H1 (cell line): ENCODE measurements at regions not wholly inside any gene's neighbourhood (a gene's known extent, or its start where the extent isn't known, plus 50 kb on each side); places are given as distances from the start of the nearest gene placed in this dataset.

Source experiments
- CEBPB ChIP-seq: IDR thresholded peaks from 2 replicates; pipeline ENCODE4 v1.6.1; 2012; ENCODE audit warnings: low read depth, low read length
- EP300 ChIP-seq, 2 experiments: IDR thresholded peaks; 1 replicate in 1 of 2; 2 replicates in 1 of 2; pipeline ENCODE4 v1.6.1; 2011 to 2012; ENCODE audit warnings: low read depth in 2 of 2, low read length in 2 of 2, mild to moderate bottlenecking in 2 of 2, borderline replicate concordance in 1 of 2, inconsistent platforms in 1 of 2, moderate library complexity in 1 of 2
- EZH2 ChIP-seq: fragments of 200-600 bp; sonication (generic); IDR thresholded peaks from 2 replicates; pipeline ENCODE4 v1.7.1; 2012; ENCODE audit warnings: low read depth, mild to moderate bottlenecking, moderate library complexity, low read length, inconsistent platforms; ENCODE audit not compliant: severe bottlenecking
- GABPA ChIP-seq: IDR thresholded peaks from 2 replicates; pipeline ENCODE4 v1.6.1; 2011; ENCODE audit warnings: mild to moderate bottlenecking, low read length, moderate library complexity, borderline replicate concordance; ENCODE audit not compliant: insufficient read depth
- GTF2F1 ChIP-seq: IDR thresholded peaks from 2 replicates; pipeline ENCODE4 v1.6.1; 2012; ENCODE audit warnings: low read depth, low read length, improper control_type of control experiment, borderline replicate concordance
- HDAC6 ChIP-seq: IDR thresholded peaks from one replicate; pipeline ENCODE4 v1.7.1; 2012; ENCODE audit warnings: low read depth, mild to moderate bottlenecking, inconsistent platforms, low read length, moderate library complexity
- MAFK ChIP-seq: IDR thresholded peaks from 2 replicates; pipeline ENCODE4 v1.6.1; 2012; ENCODE audit warnings: low read depth, mild to moderate bottlenecking, improper control_type of control experiment, low read length
- PHF8 ChIP-seq: fragments of 200-600 bp; sonication (generic); conservative IDR thresholded peaks from 2 replicates; pipeline ENCODE4 v1.7.1; 2012; ENCODE audit warnings: low read depth, mild to moderate bottlenecking, inconsistent platforms, low read length, moderate library complexity
- POLR2A ChIP-seq, 2 experiments: IDR thresholded peaks; 1 replicate in 1 of 2; 2 replicates in 1 of 2; pipeline ENCODE4 v1.6.1; 2011; ENCODE audit warnings: low read depth in 2 of 2, low read length in 2 of 2, mild to moderate bottlenecking in 2 of 2; ENCODE audit errors: control extremely low read depth in 1 of 2
- RXRA ChIP-seq: IDR thresholded peaks from 2 replicates; pipeline ENCODE4 v1.6.1; 2011; ENCODE audit warnings: low read depth, mild to moderate bottlenecking, low read length, moderate library complexity; ENCODE audit not compliant: insufficient read depth
- SRF ChIP-seq: IDR thresholded peaks from 2 replicates; pipeline ENCODE4 v1.6.1; 2011; ENCODE audit warnings: mild to moderate bottlenecking, low read depth, low read length, moderate library complexity
- TF ChIP-seq, protein P1 (sequence below), 3 experiments: IDR thresholded peaks; 1 replicate in 2 of 3; 2 replicates in 1 of 3; pipeline versions ENCODE4 v1.5.1 to v1.6.1; 2011; ENCODE audit warnings: low read length in 3 of 3, mild to moderate bottlenecking in 3 of 3, inconsistent platforms in 2 of 3, low read depth in 1 of 3, moderate library complexity in 1 of 3; ENCODE audit not compliant: insufficient read depth in 1 of 3; ENCODE audit errors: control extremely low read depth in 1 of 3

DNA sequence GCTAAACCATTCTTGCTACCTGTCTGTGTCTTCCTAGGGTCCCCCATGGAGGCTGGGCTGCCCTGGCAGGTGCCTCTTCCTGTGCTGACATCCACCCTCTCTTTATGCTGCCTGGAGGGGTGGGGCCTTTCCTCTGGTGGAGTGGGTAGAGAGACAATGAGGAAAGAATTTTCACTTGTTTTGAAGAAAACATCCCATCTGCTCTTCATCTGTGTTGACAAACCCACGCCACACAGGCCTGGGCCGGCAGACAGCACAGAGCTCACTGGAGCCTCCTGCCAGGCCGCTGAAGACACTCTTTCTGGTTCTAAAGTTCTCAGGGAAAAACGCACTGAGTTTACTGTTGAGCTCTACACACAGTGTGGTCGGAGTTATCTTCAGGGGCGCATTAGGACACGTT lies 328.2 kb downstream of the GLRX3 start:
- TF ChIP-seq EP300 (IDR thresholded peaks at IDR 0.05; ENCODE audit: borderline replicate concordance in 1 of 2, low read depth in 2 of 2, low read length in 2 of 2) (no peak), RXRA (no peak), EZH2 (no peak), POLR2A (IDR thresholded peaks at IDR 0.05; ENCODE audit: control extremely low read depth in 1 of 2, low read depth in 2 of 2, low read length in 2 of 2) (no peak), MAFK (no peak), HDAC6 (no peak), GABPA (no peak), CEBPB (no peak), GTF2F1 (no peak), PHF8 (no peak), SRF (no peak)
- TF ChIP-seq, protein P1, sequence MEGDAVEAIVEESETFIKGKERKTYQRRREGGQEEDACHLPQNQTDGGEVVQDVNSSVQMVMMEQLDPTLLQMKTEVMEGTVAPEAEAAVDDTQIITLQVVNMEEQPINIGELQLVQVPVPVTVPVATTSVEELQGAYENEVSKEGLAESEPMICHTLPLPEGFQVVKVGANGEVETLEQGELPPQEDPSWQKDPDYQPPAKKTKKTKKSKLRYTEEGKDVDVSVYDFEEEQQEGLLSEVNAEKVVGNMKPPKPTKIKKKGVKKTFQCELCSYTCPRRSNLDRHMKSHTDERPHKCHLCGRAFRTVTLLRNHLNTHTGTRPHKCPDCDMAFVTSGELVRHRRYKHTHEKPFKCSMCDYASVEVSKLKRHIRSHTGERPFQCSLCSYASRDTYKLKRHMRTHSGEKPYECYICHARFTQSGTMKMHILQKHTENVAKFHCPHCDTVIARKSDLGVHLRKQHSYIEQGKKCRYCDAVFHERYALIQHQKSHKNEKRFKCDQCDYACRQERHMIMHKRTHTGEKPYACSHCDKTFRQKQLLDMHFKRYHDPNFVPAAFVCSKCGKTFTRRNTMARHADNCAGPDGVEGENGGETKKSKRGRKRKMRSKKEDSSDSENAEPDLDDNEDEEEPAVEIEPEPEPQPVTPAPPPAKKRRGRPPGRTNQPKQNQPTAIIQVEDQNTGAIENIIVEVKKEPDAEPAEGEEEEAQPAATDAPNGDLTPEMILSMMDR (IDR thresholded peaks at IDR 0.05; ENCODE audit: control extremely low read depth in 1 of 3, insufficient read depth in 1 of 3, low read depth in 1 of 3, low read length in 3 of 3): no peak
